IMR-90 (cell line): ENCODE measurements at regions not wholly inside any gene's neighbourhood (a gene's known extent, or its start where the extent isn't known, plus 50 kb on each side); places are given as distances from the start of the nearest gene placed in this dataset.

Source experiments
- BHLHE40 ChIP-seq: fragments of 150-350 bp; IDR thresholded peaks from 2 replicates; pipeline ENCODE4 v1.6.1; 2016; ENCODE audit warnings: mild to moderate bottlenecking, low read depth, low read length
- CEBPB ChIP-seq: IDR thresholded peaks from 2 replicates; pipeline ENCODE4 v1.6.1; 2012; ENCODE audit warnings: low read depth, low read length, improper control_type of control experiment
- CHD1 ChIP-seq: IDR thresholded peaks from 2 replicates; pipeline ENCODE4 v1.6.1; 2012; ENCODE audit warnings: low read depth, low read length, improper control_type of control experiment
- CTCF ChIP-seq: conservative IDR thresholded peaks from 2 replicates; pipeline ENCODE4 v1.5.1; 2012; ENCODE audit warnings: mild to moderate bottlenecking, low read depth, low read length, improper control_type of control experiment
- ELK1 ChIP-seq: fragments of 150-350 bp; IDR thresholded peaks from 2 replicates; pipeline ENCODE4 v1.6.1; 2016; ENCODE audit warnings: low read depth, mild to moderate bottlenecking, low read length, moderate library complexity, borderline replicate concordance
- MAFK ChIP-seq: IDR thresholded peaks from 2 replicates; pipeline ENCODE4 v1.6.1; 2012; ENCODE audit warnings: low read depth, low read length, improper control_type of control experiment
- MAZ ChIP-seq: IDR thresholded peaks from 2 replicates; pipeline ENCODE4 v1.6.1; 2012; ENCODE audit warnings: low read depth, mild to moderate bottlenecking, low read length, improper control_type of control experiment, moderate library complexity, borderline replicate concordance
- MXI1 ChIP-seq: IDR thresholded peaks from 2 replicates; pipeline ENCODE4 v1.6.1; 2012; ENCODE audit warnings: low read depth, mild to moderate bottlenecking, low read length, moderate library complexity, borderline replicate concordance
- POLR2A ChIP-seq: IDR thresholded peaks from 2 replicates; pipeline ENCODE4 v1.6.1; 2012; ENCODE audit warnings: mild to moderate bottlenecking, low read depth, low read length
- RAD21 ChIP-seq: IDR thresholded peaks from 2 replicates; pipeline ENCODE4 v1.6.1; 2012; ENCODE audit warnings: low read length, improper control_type of control experiment
- SMC3 ChIP-seq: fragments of 150-350 bp; IDR thresholded peaks from 2 replicates; pipeline ENCODE4 v1.6.1; 2016; ENCODE audit warnings: low read depth, mild to moderate bottlenecking, antibody characterized with exemption, low read length, moderate library complexity
- USF2 ChIP-seq: fragments of 150-350 bp; IDR thresholded peaks from 2 replicates; pipeline ENCODE4 v1.6.1; 2017; ENCODE audit warnings: mild to moderate bottlenecking, antibody characterized with exemption, low read length, low read depth

- TF ChIP-seq CTCF (no peak), POLR2A (no peak), RAD21 (no peak), CEBPB (no peak), MAZ (no peak), CHD1 (no peak), MAFK (no peak), SMC3 (no peak), BHLHE40 (no peak), USF2 (no peak), ELK1 (no peak), MXI1 (no peak)
Observed at GRCh38 chr13:40433577-40433976, 232.9 kb downstream of the FOXO1 start.
